Calu3 (cell line): ENCODE measurements at regions not wholly inside any gene's neighbourhood (a gene's known extent, or its start where the extent isn't known, plus 50 kb on each side); places are given as distances from the start of the nearest gene placed in this dataset.
"Not testable (repeated sequence)": the region's sequence is repeated elsewhere in the genome, so short reads cannot be mapped to it uniquely, and the experiment has no call there.

Source experiments
- BruUV-seq: library from RNA; stranded (reverse); fragments of 400-500 nt; replicated peaks from 2 replicates; lab custom pipeline; 2021; lab: Mats Ljungman, UMichigan
- CTCF ChIA-PET: fragments of 300-600 bp; sonication (Branson Sonifier 250); formaldehyde crosslinking; loops from one replicate; lab custom pipeline; 2022; ENCODE audit warnings: antibody characterized with exemption; lab: Charles Lee
- DNase-seq: peaks from one replicate; pipeline ENCODE4 v3.0.0; 2022
- H3K27ac Mint-ChIP-seq: one replicate; pipeline ENCODE4 v1.8.0; 2022; ENCODE audit warnings: mixed read lengths; ENCODE audit not compliant: unreplicated experiment
- H3K27me3 Mint-ChIP-seq: one replicate; pipeline ENCODE4 v1.8.0; 2022; ENCODE audit warnings: mixed read lengths; ENCODE audit not compliant: unreplicated experiment
- H3K36me3 Mint-ChIP-seq: one replicate; pipeline ENCODE4 v1.8.0; 2022; ENCODE audit warnings: mild to moderate bottlenecking, moderate library complexity, mixed read lengths; ENCODE audit not compliant: insufficient read depth, unreplicated experiment
- H3K4me1 Mint-ChIP-seq: one replicate; pipeline ENCODE4 v1.8.0; 2022; ENCODE audit warnings: mild to moderate bottlenecking, low read depth, mixed read lengths; ENCODE audit not compliant: unreplicated experiment
- H3K4me3 Mint-ChIP-seq: one replicate; pipeline ENCODE4 v1.8.0; 2022; ENCODE audit warnings: mild to moderate bottlenecking, low read depth, moderate library complexity, mixed read lengths; ENCODE audit not compliant: unreplicated experiment
- H3K9me3 Mint-ChIP-seq: one replicate; pipeline ENCODE4 v1.8.0; 2022; ENCODE audit warnings: low read depth, mixed read lengths; ENCODE audit not compliant: unreplicated experiment
- CTCF ChIP-seq: fragments of 200-600 bp; IDR thresholded peaks from one replicate; pipeline ENCODE4 v1.8.0; 2022; ENCODE audit warnings: antibody characterized with exemption; ENCODE audit not compliant: unreplicated experiment
- intact Hi-C: fragments of 100-400 bp; cut with micrococcal nuclease; formaldehyde crosslinking; loops from one replicate; pipeline ENCODE4 v1.10.0; 2022; ENCODE audit not compliant: unreplicated experiment

GRCh38 chr11:87539596-87539995 is 501.9 kb downstream of the TMEM135 start:
- no TSS peak for BruUV-seq
- CTCF ChIA-PET: no interaction called here
- Mint-ChIP-seq H3K36me3 (no peaks in the 10 kb centered on the region), H3K27me3 (no peaks in the 10 kb centered on the region), H3K9me3 (peaks cover 2% of the 10 kb centered on the region), H3K27ac (no peak overlapping the region), H3K4me3 (no peak overlapping the region), H3K4me1 (no peaks in the 10 kb centered on the region)
- no peak for DNase-seq
- TF ChIP-seq CTCF: no peak
- intact Hi-C loops: no loop called here

GRCh38 chr11:87536565-87536964 is 498.8 kb downstream of the TMEM135 start:
- H3K4me3 Mint-ChIP-seq: no peak overlapping the region
- H3K4me1 Mint-ChIP-seq: no peaks in the 10 kb centered on the region
- CTCF ChIA-PET: no interaction called here
- intact Hi-C loops: no loop called here
- no peaks in the 10 kb centered on the region for H3K9me3 Mint-ChIP-seq
- no peaks in the 10 kb centered on the region for H3K36me3 Mint-ChIP-seq
- H3K27me3 Mint-ChIP-seq: no peaks in the 10 kb centered on the region
- TF ChIP-seq CTCF: no peak
- no peak overlapping the region for H3K27ac Mint-ChIP-seq
- no TSS peak for BruUV-seq
- DNase-seq: no peak

GRCh38 chr11:87536016-87536415 is 498.3 kb downstream of the TMEM135 start:
- Mint-ChIP-seq H3K9me3 (no peaks in the 10 kb centered on the region), H3K27me3 (no peaks in the 10 kb centered on the region), H3K4me3 (no peak overlapping the region), H3K27ac (no peak overlapping the region), H3K36me3 (no peaks in the 10 kb centered on the region), H3K4me1 (no peaks in the 10 kb centered on the region)
- intact Hi-C loops: no loop called here
- no peak for DNase-seq
- BruUV-seq: no TSS peak
- CTCF ChIA-PET: no interaction called here
- TF ChIP-seq CTCF: no peak

GRCh38 chr11:87535513-87535912 is 497.8 kb downstream of the TMEM135 start:
- intact Hi-C loops: no loop called here

GRCh38 chr11:87531835-87532234 is 494.1 kb downstream of the TMEM135 start:
- H3K36me3 Mint-ChIP-seq, DNase-seq, H3K4me1 Mint-ChIP-seq, CTCF ChIA-PET, BruUV-seq, H3K9me3 Mint-ChIP-seq, H3K27ac Mint-ChIP-seq, H3K4me3 Mint-ChIP-seq, H3K27me3 Mint-ChIP-seq, intact Hi-C loops: not testable (repeated sequence)

More at GRCh38 chr11:87535513-87535912, 497.8 kb downstream of the TMEM135 start:
- Mint-ChIP-seq H3K27ac (no peak overlapping the region), H3K4me1 (no peaks in the 10 kb centered on the region), H3K36me3 (no peaks in the 10 kb centered on the region), H3K9me3 (no peaks in the 10 kb centered on the region), H3K27me3 (no peaks in the 10 kb centered on the region), H3K4me3 (no peak overlapping the region)
- BruUV-seq: no TSS peak
- CTCF ChIA-PET: no interaction called here
- DNase-seq: no peak
- TF ChIP-seq CTCF: no peak
